Loucy (cell line): ENCODE measurements at regions not wholly inside any gene's neighbourhood (a gene's known extent, or its start where the extent isn't known, plus 50 kb on each side); places are given as distances from the start of the nearest gene placed in this dataset.

ENCODE experiments used
- H2AFZ ChIP-seq: fragments of 200-600 bp; sonication (generic); 2 replicates; pipeline ENCODE4 v1.6.0; 2016; ENCODE audit warnings: antibody characterized with exemption, mild to moderate bottlenecking, low read length, moderate library complexity
- H3F3A ChIP-seq: fragments of 200-600 bp; 2 replicates; pipeline ENCODE4 v1.6.0; 2016; ENCODE audit warnings: antibody characterized with exemption, low read depth, mild to moderate bottlenecking
- H3K27me3 ChIP-seq: fragments of 200-600 bp; sonication (generic); 2 replicates; pipeline ENCODE4 v1.6.1; 2014; ENCODE audit warnings: low read length, mild to moderate bottlenecking; ENCODE audit not compliant: insufficient read depth, poor library complexity, severe bottlenecking
- H3K36me3 ChIP-seq: fragments of 200-600 bp; sonication (generic); 2 replicates; pipeline ENCODE4 v1.6.1; 2016; ENCODE audit warnings: low read length; ENCODE audit not compliant: insufficient read depth
- H3K4me1 ChIP-seq: fragments of 200-600 bp; sonication (generic); 2 replicates; pipeline ENCODE4 v1.5.1; 2014; ENCODE audit warnings: low read length, mild to moderate bottlenecking; ENCODE audit not compliant: insufficient read depth, poor library complexity, severe bottlenecking
- H3K4me2 ChIP-seq: fragments of 200-600 bp; sonication (generic); 2 replicates; pipeline ENCODE4 v1.6.0; 2014; ENCODE audit warnings: antibody characterized with exemption, low read length, low read depth, mild to moderate bottlenecking; ENCODE audit not compliant: poor library complexity, severe bottlenecking
- H3K4me3 ChIP-seq: fragments of 200-600 bp; sonication (generic); 2 replicates; pipeline ENCODE4 v1.5.1; 2014; ENCODE audit warnings: low read length, mild to moderate bottlenecking, mixed read lengths; ENCODE audit not compliant: poor library complexity, severe bottlenecking
- H3K79me2 ChIP-seq: fragments of 200-600 bp; sonication (generic); 2 replicates; pipeline ENCODE4 v1.6.1; 2014; ENCODE audit warnings: low read length; ENCODE audit not compliant: insufficient read depth
- H3K9ac ChIP-seq: fragments of 200-600 bp; sonication (generic); 2 replicates; pipeline ENCODE4 v1.6.0; 2014; ENCODE audit warnings: mild to moderate bottlenecking, low read depth, low read length, moderate library complexity; ENCODE audit not compliant: poor library complexity, severe bottlenecking
- H3K9me2 ChIP-seq: fragments of 200-600 bp; sonication (generic); replicated peaks from 2 replicates; pipeline ENCODE4 v1.6.1; 2016; ENCODE audit warnings: low read depth, low read length, mixed read lengths
- H3K9me3 ChIP-seq: fragments of 200-600 bp; sonication (generic); 2 replicates; pipeline ENCODE4 v1.6.1; 2014; ENCODE audit warnings: mild to moderate bottlenecking, antibody characterized with exemption, low read length, low read depth; ENCODE audit not compliant: insufficient read depth
- H4K20me1 ChIP-seq: fragments of 200-600 bp; sonication (generic); 2 replicates; pipeline ENCODE4 v1.6.0; 2014; ENCODE audit warnings: antibody characterized with exemption, low read length, mild to moderate bottlenecking; ENCODE audit not compliant: insufficient read depth, poor library complexity, severe bottlenecking
- CTCF ChIP-seq: fragments of 200-600 bp; sonication (generic); conservative IDR thresholded peaks from 2 replicates; pipeline ENCODE4 v1.5.1; 2014; ENCODE audit warnings: mild to moderate bottlenecking, antibody characterized with exemption, low read length
- EZH2phosphoT487 ChIP-seq: fragments of 200-600 bp; IDR thresholded peaks from 2 replicates; pipeline ENCODE4 v1.6.1; 2018; ENCODE audit warnings: antibody characterized with exemption, mild to moderate bottlenecking, moderate library complexity, borderline replicate concordance

GRCh38 chr3:127056976-127057375 lies 74.1 kb downstream of the PLXNA1 start:
- no peaks in the 10 kb centered on the region for H3K27me3 ChIP-seq
- no peaks in the 10 kb centered on the region for H3K9me3 ChIP-seq
- no peak for TF ChIP-seq EZH2phosphoT487
- no peaks in the 10 kb centered on the region for H4K20me1 ChIP-seq
- H3K79me2 ChIP-seq, result no peaks in the 10 kb centered on the region
- H3K36me3 ChIP-seq, result no peaks in the 10 kb centered on the region
- H3K9me2 ChIP-seq, result no peaks in the 10 kb centered on the region
- no peak overlapping the region for H2AFZ ChIP-seq
- no peak overlapping the region for H3K4me2 ChIP-seq
- H3K4me3 ChIP-seq, result no peak overlapping the region
- H3F3A ChIP-seq, result no peaks in the 10 kb centered on the region
- H3K9ac ChIP-seq, result no peak overlapping the region
- no peaks in the 10 kb centered on the region for H3K4me1 ChIP-seq

- H2AFZ ChIP-seq, result no peak overlapping the region
- H3K27me3 ChIP-seq, result no peaks in the 10 kb centered on the region
- H3K79me2 ChIP-seq, result no peaks in the 10 kb centered on the region
- no peaks in the 10 kb centered on the region for H3K9me3 ChIP-seq
- no peak overlapping the region for H3K4me2 ChIP-seq
- no peak for TF ChIP-seq CTCF
- H3K9me2 ChIP-seq, result no peaks in the 10 kb centered on the region
- no peak overlapping the region for H3K4me3 ChIP-seq
- H4K20me1 ChIP-seq, result no peaks in the 10 kb centered on the region
- H3K9ac ChIP-seq, result no peak overlapping the region
- H3K36me3 ChIP-seq, result no peaks in the 10 kb centered on the region
- no peaks in the 10 kb centered on the region for H3K4me1 ChIP-seq
- H3F3A ChIP-seq, result no peaks in the 10 kb centered on the region
These were observed 76.2 kb downstream of the PLXNA1 start for GRCh38 chr3:127059072-127059471.

- no peak overlapping the region for H2AFZ ChIP-seq
These were observed 78.7 kb downstream of the PLXNA1 start for GRCh38 chr3:127061641-127062040.

More at GRCh38 chr3:127061641-127062040, 78.7 kb downstream of the PLXNA1 start:
- Histone ChIP-seq H3F3A (no peaks in the 10 kb centered on the region), H3K4me2 (no peak overlapping the region), H3K9me3 (no peaks in the 10 kb centered on the region), H3K9me2 (no peaks in the 10 kb centered on the region), H3K9ac (no peak overlapping the region), H3K27me3 (no peaks in the 10 kb centered on the region), H3K79me2 (no peaks in the 10 kb centered on the region), H3K4me1 (no peaks in the 10 kb centered on the region), H3K36me3 (no peaks in the 10 kb centered on the region), H3K4me3 (no peak overlapping the region), H4K20me1 (no peaks in the 10 kb centered on the region)
- TF ChIP-seq CTCF (no peak), EZH2phosphoT487 (no peak)
